Colonic mucosa (tissue), 4 donors: ENCODE measurements at regions not wholly inside any gene's neighbourhood (a gene's known extent, or its start where the extent isn't known, plus 50 kb on each side); places are given as distances from the start of the nearest gene placed in this dataset.

Experiments used
- DNase-seq: peaks from one replicate; pipeline ENCODE4 v3.0.0-alpha.2; 2020
- H3K27ac ChIP-seq: fragments of 200-600 bp; one replicate; pipeline ENCODE4 v1.8.0; 2021
- H3K27me3 ChIP-seq: fragments of 200-600 bp; one replicate; pipeline ENCODE4 v1.8.0; 2021
- H3K36me3 ChIP-seq: fragments of 200-600 bp; one replicate; pipeline ENCODE4 v1.8.0; 2021
- H3K4me1 ChIP-seq: fragments of 200-600 bp; one replicate; pipeline ENCODE4 v1.8.0; 2021; ENCODE audit warnings: mild to moderate bottlenecking
- H3K4me3 ChIP-seq: fragments of 200-600 bp; one replicate; pipeline ENCODE4 v1.8.0; 2021
- H3K9ac ChIP-seq, 2 donors: one replicate each; pipeline ENCODE4 v1.7.0; 2013; ENCODE audit warnings: control low read depth in 2 of 2, low read depth in 2 of 2, low read length in 2 of 2
- H3K9me3 ChIP-seq: fragments of 200-600 bp; one replicate; pipeline ENCODE4 v1.8.0; 2021
- CTCF ChIP-seq: fragments of 200-600 bp; IDR thresholded peaks from one replicate; pipeline ENCODE4 v1.8.0; 2022; ENCODE audit warnings: antibody characterized with exemption, mild to moderate bottlenecking
- intact Hi-C: fragments of 100-400 bp; cut with DNase I; formaldehyde crosslinking; loops from one replicate; pipeline ENCODE4 v1.14.1; 2022
- donor health status: healthy.
- donor health status: DM: no; HTN: no; CAD: no.
- donor health status: DM: no; HTN: no; CAD: no.

GRCh38 chr5:3265936-3266335 is 329.7 kb upstream of the IRX1 start:
- no peak for TF ChIP-seq CTCF

DNA sequence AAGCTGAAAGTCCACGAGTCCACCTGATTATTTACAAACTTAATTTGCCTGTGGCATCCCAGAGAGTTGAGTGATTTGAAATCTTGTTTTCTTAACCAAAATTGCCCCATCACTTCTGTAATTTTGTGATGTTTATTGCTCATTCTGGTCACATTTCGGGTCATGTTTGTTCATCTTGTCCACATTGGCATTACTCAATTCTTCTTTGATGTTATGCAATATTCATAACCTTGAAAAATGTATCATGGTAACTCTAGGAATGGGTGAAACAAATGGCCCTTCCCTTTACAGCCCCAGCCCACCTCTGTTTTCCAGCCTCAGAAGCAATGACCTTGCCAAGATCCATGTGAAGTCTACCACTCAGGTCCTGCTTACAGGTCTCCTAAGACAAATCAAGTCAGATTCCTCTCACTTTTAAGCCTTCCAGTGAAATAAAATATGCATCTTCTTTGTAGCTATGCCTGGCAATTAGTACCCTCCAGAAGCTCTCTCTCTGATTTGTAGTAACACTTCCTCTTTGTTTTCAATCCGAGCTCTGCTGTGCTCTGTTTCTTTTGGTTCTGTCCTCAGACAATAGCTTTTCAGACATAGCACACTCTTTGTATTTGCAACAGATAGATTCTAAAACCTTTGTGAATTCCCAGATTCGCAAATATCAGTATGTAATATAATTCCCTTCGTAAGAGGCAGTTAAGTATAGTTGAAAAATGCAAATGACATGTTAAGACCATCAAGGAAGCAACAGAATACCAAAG is 330.3 kb upstream of the IRX1 start:
- no peaks in the 10 kb centered on the region for H3K4me1 ChIP-seq
- no peak overlapping the region for H3K9ac ChIP-seq
- H3K4me3 ChIP-seq = no peak overlapping the region
- TF ChIP-seq CTCF = no peak
- no peak overlapping the region for H3K27ac ChIP-seq
- H3K27me3 ChIP-seq = no peaks in the 10 kb centered on the region
- no peak for DNase-seq
- H3K36me3 ChIP-seq = no peaks in the 10 kb centered on the region
- intact Hi-C loops = no loop called here
- no peaks in the 10 kb centered on the region for H3K9me3 ChIP-seq

More at GRCh38 chr5:3265936-3266335, 329.7 kb upstream of the IRX1 start:
- H3K27me3 ChIP-seq = no peaks in the 10 kb centered on the region
- no peak overlapping the region for H3K27ac ChIP-seq
- no peak for DNase-seq
- no peaks in the 10 kb centered on the region for H3K36me3 ChIP-seq
- no peak overlapping the region for H3K9ac ChIP-seq
- no peaks in the 10 kb centered on the region for H3K9me3 ChIP-seq
- intact Hi-C loops = no loop called here
- no peak overlapping the region for H3K4me3 ChIP-seq
- no peaks in the 10 kb centered on the region for H3K4me1 ChIP-seq

DNA sequence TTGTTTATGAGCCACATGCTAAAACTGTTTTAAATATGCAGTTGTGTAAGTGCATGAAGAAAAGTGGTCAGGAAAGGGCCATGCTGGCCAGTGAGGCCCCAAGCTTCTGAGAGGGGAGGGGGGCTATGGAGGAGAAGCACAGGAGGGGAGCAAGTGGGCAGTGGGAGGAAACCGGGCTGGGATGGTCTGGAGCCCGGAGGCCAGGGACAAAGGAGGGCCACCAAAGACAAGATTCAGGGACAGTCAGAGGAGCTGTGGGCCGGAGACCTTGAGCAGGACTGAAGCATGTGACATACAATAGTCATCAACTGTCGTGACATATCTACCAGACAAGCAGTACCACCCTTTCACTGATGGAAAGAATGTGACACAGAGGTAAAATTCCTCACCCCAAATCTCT is 333.2 kb upstream of the IRX1 start:
- Histone ChIP-seq H3K27me3 (no peaks in the 10 kb centered on the region), H3K36me3 (no peaks in the 10 kb centered on the region), H3K9me3 (no peaks in the 10 kb centered on the region), H3K9ac (no peak overlapping the region), H3K27ac (no peak overlapping the region), H3K4me1 (no peaks in the 10 kb centered on the region), H3K4me3 (no peak overlapping the region)
- no peak for DNase-seq
- intact Hi-C loops = no loop called here
- no peak for TF ChIP-seq CTCF

DNA sequence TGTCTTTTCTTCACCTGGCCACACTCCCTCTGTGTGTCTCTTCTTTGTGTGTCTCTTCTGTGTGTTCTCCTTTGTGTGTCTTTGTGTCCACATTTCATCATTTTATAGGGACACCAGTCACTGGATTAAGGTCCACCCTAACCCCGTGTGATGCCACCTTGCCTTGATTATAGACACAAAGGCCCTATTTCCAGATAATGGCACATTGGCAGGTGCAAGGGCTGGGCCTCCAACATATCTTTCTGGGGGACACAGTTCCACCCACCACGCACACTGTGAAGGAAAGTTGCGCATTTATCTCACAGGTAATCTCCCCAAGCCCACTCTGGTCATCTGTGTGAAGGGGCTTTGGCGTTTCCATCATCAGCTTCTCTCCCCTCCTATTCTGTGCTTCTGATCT is 334.6 kb upstream of the IRX1 start:
- no peaks in the 10 kb centered on the region for H3K36me3 ChIP-seq
- H3K9ac ChIP-seq = no peak overlapping the region
- DNase-seq = no peak
- H3K4me3 ChIP-seq = no peak overlapping the region
- H3K4me1 ChIP-seq = no peaks in the 10 kb centered on the region
- no peak for TF ChIP-seq CTCF
- no peaks in the 10 kb centered on the region for H3K27me3 ChIP-seq
- intact Hi-C loops = no loop called here
- H3K27ac ChIP-seq = no peak overlapping the region
- no peaks in the 10 kb centered on the region for H3K9me3 ChIP-seq

- Histone ChIP-seq H3K9ac (no peak overlapping the region), H3K36me3 (no peaks in the 10 kb centered on the region), H3K27ac (no peak overlapping the region), H3K4me1 (no peaks in the 10 kb centered on the region), H3K9me3 (no peaks in the 10 kb centered on the region), H3K27me3 (no peaks in the 10 kb centered on the region), H3K4me3 (no peak overlapping the region)
- no peak for TF ChIP-seq CTCF
- intact Hi-C loops = no loop called here
- no peak for DNase-seq
Observed at GRCh38 chr5:3258050-3258449, 337.6 kb upstream of the IRX1 start.
